Psoas muscle (tissue), 7 donors: ENCODE measurements at regions not wholly inside any gene's neighbourhood (a gene's known extent, or its start where the extent isn't known, plus 50 kb on each side); places are given as distances from the start of the nearest gene placed in this dataset.

Experiments
- ATAC-seq, 4 donors: fragments of 200-7000 bp; cut with Tn5 transposase; one replicate each; pipeline ENCODE4 v1.9.1; 2020; ENCODE audit warnings: moderate library complexity in 3 of 4, mild to moderate bottlenecking in 2 of 4
- DNase-seq, 2 donors: peaks; one replicate each; pipeline ENCODE4 v3.0.0-alpha.2; 2020
- H3K27ac ChIP-seq: fragments of 200-600 bp; one replicate; pipeline ENCODE4 v1.8.0; 2022
- H3K27me3 ChIP-seq, 3 donors: fragments of 200-600 bp in 1 of 3; one replicate each; pipeline versions ENCODE4 v1.6.1 to v1.8.0; 2013 to 2022; ENCODE audit warnings: low read length in 2 of 3, mild to moderate bottlenecking in 2 of 3, moderate library complexity in 1 of 3; ENCODE audit not compliant: insufficient read depth in 3 of 3
- H3K36me3 ChIP-seq, 2 donors: fragments of 200-600 bp in 1 of 2; one replicate each; pipeline versions ENCODE4 v1.6.1 to v1.8.0; 2013 to 2022; ENCODE audit warnings: low read depth in 1 of 2, mild to moderate bottlenecking in 1 of 2, moderate library complexity in 1 of 2; ENCODE audit not compliant: insufficient read depth in 1 of 2
- H3K4me1 ChIP-seq: fragments of 200-600 bp; one replicate; pipeline ENCODE4 v1.8.0; 2022
- H3K4me3 ChIP-seq: fragments of 200-600 bp; one replicate; pipeline ENCODE4 v1.8.0; 2022; ENCODE audit warnings: mild to moderate bottlenecking
- H3K9me3 ChIP-seq: fragments of 200-600 bp; one replicate; pipeline ENCODE4 v1.8.0; 2022
- WGBS, 3 donors: extraction: QIAGEN DNeasy Blood & Tissue Kit; methylation state at CpG; one replicate each; pipeline versions ENCODE4 v1.1.6 to v1.1.7; 2013; 5-methylcytosine and 5-hydroxymethylcytosine counted together
- intact Hi-C, 2 donors: fragments of 100-400 bp; cut with DNase I; formaldehyde crosslinking; loops; one replicate each; pipeline versions ENCODE4 v1.11.0 to v1.14.2; 2022
- TF ChIP-seq, protein P1 (sequence below): fragments of 200-600 bp; IDR thresholded peaks from one replicate; pipeline ENCODE4 v1.8.0; 2022; ENCODE audit warnings: antibody characterized with exemption
- donor health status: healthy with polysubstance abuse.
- donor health status: DM: no; HTN: no; CAD: no; lungs with moderate emphysema.
- donor health status: Bipolar disorder and iron deficiency.
- donor health status: healthy.
- donor health status: DM: yes; HTN: yes; CAD: no.
- donor health status: DM: no; HTN: no; CAD: no.
- donor health status: DM: yes; HTN: yes; CAD: no.

DNA sequence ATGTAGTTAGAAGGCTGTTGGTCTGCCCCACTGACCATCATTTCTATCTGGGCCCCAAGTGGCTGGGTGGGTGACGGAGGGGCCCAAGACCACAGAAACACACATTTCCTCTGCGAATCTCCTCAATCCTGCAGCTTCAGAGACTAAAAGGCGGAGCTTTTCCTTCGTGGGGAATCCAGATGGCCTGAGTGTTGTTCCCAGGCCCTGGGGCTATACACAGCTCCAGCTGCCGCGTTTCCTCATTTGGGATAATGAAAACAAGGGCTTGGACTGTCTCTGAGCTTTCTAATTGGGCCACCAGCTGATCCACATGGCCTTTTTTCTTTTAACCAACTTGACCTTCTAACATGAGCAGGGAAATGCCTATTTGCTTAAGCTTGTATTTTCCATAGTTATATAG, 339.9 kb downstream of the CXCL12 start:
- TF ChIP-seq, protein P1, sequence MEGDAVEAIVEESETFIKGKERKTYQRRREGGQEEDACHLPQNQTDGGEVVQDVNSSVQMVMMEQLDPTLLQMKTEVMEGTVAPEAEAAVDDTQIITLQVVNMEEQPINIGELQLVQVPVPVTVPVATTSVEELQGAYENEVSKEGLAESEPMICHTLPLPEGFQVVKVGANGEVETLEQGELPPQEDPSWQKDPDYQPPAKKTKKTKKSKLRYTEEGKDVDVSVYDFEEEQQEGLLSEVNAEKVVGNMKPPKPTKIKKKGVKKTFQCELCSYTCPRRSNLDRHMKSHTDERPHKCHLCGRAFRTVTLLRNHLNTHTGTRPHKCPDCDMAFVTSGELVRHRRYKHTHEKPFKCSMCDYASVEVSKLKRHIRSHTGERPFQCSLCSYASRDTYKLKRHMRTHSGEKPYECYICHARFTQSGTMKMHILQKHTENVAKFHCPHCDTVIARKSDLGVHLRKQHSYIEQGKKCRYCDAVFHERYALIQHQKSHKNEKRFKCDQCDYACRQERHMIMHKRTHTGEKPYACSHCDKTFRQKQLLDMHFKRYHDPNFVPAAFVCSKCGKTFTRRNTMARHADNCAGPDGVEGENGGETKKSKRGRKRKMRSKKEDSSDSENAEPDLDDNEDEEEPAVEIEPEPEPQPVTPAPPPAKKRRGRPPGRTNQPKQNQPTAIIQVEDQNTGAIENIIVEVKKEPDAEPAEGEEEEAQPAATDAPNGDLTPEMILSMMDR: no peak
- Histone ChIP-seq H3K36me3 (no peaks in the 10 kb centered on the region), H3K4me3 (no peak overlapping the region), H3K9me3 (no peaks in the 10 kb centered on the region), H3K27me3 (peaks cover 0 to 2% (median 0%) of the 10 kb centered on the region in 3 donors), H3K4me1 (no peaks in the 10 kb centered on the region), H3K27ac (peak overlapping the region; percentile 46)
- ATAC-seq (peak in 1 of 4 donors; percentile 60), DNase-seq (no peak)
- intact Hi-C loops: loop anchor here in 1 of 2 donors (10.0 kb wide), 1 partner anchor 360 kb away; no protein-coding TSS in a partner anchor
- WGBS, 3 donors: 47 to 50% (median 49%) methylated on average over 6 of the region's 6 CpGs

DNA sequence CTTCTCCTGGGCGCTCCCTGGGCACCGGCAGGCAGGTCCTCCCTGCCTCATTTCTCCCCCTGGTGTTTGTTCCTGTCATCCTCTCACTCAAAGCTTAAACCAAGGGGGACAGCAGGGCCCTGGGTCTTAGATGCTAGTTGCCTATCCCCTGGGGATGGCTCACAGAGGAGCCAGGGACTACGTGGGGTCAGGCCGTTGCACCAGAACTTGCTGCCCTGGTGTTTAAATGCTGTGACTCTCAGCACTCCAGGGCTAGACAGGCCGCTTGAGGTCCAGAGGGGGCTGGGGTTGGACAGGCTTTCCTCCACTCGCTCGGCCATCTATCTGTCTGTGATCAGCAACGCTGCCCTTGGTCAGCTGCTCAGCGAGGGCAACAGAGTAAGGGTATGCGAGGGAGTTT, 340.3 kb downstream of the CXCL12 start:
- Histone ChIP-seq H3K27me3 (peaks cover 0 to 2% (median 0%) of the 10 kb centered on the region in 3 donors), H3K4me1 (no peaks in the 10 kb centered on the region), H3K9me3 (no peaks in the 10 kb centered on the region), H3K4me3 (no peak overlapping the region), H3K36me3 (no peaks in the 10 kb centered on the region), H3K27ac (peak overlapping the region; percentile 46)
- ATAC-seq (peak in 1 of 4 donors; percentile 48), DNase-seq (peak in 1 of 2 donors; percentile 57)
- intact Hi-C loops: loop anchor here in 1 of 2 donors (10.0 kb wide), 1 partner anchor 360 kb away; no protein-coding TSS in a partner anchor
- TF ChIP-seq, protein P1: no peak
- 54 to 70% (median 67%) methylated on average over 10 of the region's 10 CpGs for WGBS, 3 donors

DNA sequence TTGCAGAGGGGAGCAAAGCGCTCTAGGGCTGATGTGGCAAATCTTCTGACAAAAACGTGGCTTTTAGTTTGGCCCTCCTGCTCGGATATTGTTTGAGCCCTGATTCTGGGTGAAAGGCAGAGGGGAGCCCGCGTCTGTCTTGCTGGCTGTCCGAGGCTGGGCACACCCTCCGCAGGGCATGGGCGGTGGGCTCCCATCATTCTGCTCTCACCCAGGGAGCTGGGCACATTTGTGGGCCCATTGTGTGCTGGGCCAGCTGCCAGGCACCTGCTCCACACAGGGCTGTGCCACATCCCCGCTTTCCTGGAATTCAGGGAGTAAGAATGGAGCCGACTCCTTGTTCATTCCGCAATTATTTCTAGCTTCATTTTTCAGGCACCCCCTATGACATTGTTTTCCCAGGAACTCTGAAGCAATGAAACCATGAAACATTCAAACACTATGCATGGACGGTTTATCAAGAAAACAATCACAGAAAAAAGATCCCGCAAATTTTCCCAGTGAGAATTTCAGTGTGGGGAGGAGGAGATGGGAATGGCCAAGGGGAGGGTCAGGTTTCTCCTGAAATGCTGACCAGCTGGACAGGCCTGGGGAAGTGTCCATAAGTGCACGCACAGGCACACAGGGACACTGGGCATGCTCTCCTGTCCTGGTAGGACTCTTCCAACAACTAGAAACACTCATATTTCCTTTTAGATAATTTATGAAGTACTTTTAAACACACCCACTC, 341.1 kb downstream of the CXCL12 start:
- peaks cover 0 to 2% (median 0%) of the 10 kb centered on the region in 3 donors for H3K27me3 ChIP-seq
- intact Hi-C loops: loop anchor here in 1 of 2 donors (10.0 kb wide), 1 partner anchor 359 kb away; no protein-coding TSS in a partner anchor
- H3K36me3 ChIP-seq: no peaks in the 10 kb centered on the region
- H3K9me3 ChIP-seq: no peaks in the 10 kb centered on the region
- WGBS, 3 donors: 36 to 42% (median 39%) methylated on average over 14 of the region's 14 CpGs
- H3K4me1 ChIP-seq: no peaks in the 10 kb centered on the region
- no peak overlapping the region for H3K4me3 ChIP-seq
- peak; percentile 33 to 72 for DNase-seq
- peak in 2 of 4 donors; percentile 57 to 73 for ATAC-seq
- TF ChIP-seq, protein P1: no peak
- peak overlapping the region; percentile 46 for H3K27ac ChIP-seq

DNA sequence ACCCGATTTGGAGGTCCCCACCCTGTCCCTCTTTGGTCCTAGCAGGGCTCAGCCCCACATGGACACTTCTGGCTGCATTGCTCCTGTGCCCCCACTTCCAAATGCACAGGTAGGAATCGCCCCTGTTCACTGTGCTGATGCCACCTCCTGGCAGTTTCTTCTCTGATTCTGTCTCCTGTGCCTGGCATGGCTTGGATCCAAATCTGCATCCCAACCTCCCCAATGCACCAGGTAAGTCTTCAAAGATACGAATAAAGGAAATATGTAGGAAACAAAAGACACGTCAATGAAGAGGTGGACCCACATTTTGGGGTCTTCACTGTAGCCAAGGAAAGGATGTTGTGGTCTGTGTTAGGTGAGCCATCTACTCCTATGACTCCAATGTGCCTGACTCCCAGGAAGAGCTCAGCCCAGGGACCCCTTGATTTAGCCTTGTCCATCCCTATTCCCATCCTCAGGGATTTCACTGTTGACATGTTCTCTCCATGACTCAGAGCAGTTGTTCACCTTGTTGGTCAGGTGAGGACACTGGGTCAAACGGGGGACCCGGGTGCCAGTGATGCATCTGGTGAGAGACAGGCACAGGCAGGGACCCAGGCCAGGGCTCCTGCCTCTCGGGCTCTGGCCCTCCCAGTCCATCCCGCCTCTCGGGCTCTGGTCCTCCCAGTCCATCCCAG, 341.8 kb downstream of the CXCL12 start:
- Histone ChIP-seq H3K9me3 (no peaks in the 10 kb centered on the region), H3K36me3 (no peaks in the 10 kb centered on the region), H3K4me1 (no peaks in the 10 kb centered on the region), H3K27me3 (peaks cover 0 to 2% (median 0%) of the 10 kb centered on the region in 3 donors), H3K27ac (no peak overlapping the region), H3K4me3 (no peak overlapping the region)
- ATAC-seq: no peak
- 66 to 71% (median 71%) methylated on average over 9 of the region's 9 CpGs for WGBS, 3 donors
- no peak for DNase-seq
- intact Hi-C loops: loop anchor here in 1 of 2 donors (10.0 kb wide), 1 partner anchor 358 kb away; no protein-coding TSS in a partner anchor
- TF ChIP-seq, protein P1: no peak
